Prostate gland (tissue), 2 donors: ENCODE measurements at regions not wholly inside any gene's neighbourhood (a gene's known extent, or its start where the extent isn't known, plus 50 kb on each side); places are given as distances from the start of the nearest gene placed in this dataset.

Source experiments
- POLR2AphosphoS5 ChIP-seq: sonication (generic); formaldehyde crosslinking; IDR thresholded peaks from one replicate; pipeline ENCODE4 v1.6.1; 2017; ENCODE audit warnings: antibody characterized with exemption
- TF ChIP-seq, protein P1 (sequence below), 4 experiments: fragments of 200-600 bp in 2 of 4; fragments of 450-650 bp in 2 of 4; sonication (generic) in 2 of 4; IDR thresholded peaks; 1 replicate in 3 of 4; 2 replicates in 1 of 4; pipeline ENCODE4 v1.5.1; 2016 to 2019; ENCODE audit warnings: antibody characterized with exemption in 4 of 4, mild to moderate bottlenecking in 2 of 4, moderate library complexity in 2 of 4

GRCh38 chrX:124476562-124476961 lies 130.2 kb downstream of the SH2D1A start:
- TF ChIP-seq, protein P1, sequence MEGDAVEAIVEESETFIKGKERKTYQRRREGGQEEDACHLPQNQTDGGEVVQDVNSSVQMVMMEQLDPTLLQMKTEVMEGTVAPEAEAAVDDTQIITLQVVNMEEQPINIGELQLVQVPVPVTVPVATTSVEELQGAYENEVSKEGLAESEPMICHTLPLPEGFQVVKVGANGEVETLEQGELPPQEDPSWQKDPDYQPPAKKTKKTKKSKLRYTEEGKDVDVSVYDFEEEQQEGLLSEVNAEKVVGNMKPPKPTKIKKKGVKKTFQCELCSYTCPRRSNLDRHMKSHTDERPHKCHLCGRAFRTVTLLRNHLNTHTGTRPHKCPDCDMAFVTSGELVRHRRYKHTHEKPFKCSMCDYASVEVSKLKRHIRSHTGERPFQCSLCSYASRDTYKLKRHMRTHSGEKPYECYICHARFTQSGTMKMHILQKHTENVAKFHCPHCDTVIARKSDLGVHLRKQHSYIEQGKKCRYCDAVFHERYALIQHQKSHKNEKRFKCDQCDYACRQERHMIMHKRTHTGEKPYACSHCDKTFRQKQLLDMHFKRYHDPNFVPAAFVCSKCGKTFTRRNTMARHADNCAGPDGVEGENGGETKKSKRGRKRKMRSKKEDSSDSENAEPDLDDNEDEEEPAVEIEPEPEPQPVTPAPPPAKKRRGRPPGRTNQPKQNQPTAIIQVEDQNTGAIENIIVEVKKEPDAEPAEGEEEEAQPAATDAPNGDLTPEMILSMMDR (IDR thresholded peaks at IDR 0.05): no peak
- no peak for TF ChIP-seq POLR2AphosphoS5
